HG02943 (cell line): ENCODE measurements at regions not wholly inside any gene's neighbourhood (a gene's known extent, or its start where the extent isn't known, plus 50 kb on each side); places are given as distances from the start of the nearest gene placed in this dataset.
"Not testable (repeated sequence)": the region's sequence is repeated elsewhere in the genome, so short reads cannot be mapped to it uniquely, and the experiment has no call there.

Experiments used
- ATAC-seq: cut with Tn5 transposase; IDR thresholded peaks from one replicate; pipeline ENCODE4 v1.9.1; 2021; ENCODE audit warnings: mild to moderate bottlenecking, low read depth, moderate library complexity; ENCODE audit not compliant: unreplicated experiment

DNA sequence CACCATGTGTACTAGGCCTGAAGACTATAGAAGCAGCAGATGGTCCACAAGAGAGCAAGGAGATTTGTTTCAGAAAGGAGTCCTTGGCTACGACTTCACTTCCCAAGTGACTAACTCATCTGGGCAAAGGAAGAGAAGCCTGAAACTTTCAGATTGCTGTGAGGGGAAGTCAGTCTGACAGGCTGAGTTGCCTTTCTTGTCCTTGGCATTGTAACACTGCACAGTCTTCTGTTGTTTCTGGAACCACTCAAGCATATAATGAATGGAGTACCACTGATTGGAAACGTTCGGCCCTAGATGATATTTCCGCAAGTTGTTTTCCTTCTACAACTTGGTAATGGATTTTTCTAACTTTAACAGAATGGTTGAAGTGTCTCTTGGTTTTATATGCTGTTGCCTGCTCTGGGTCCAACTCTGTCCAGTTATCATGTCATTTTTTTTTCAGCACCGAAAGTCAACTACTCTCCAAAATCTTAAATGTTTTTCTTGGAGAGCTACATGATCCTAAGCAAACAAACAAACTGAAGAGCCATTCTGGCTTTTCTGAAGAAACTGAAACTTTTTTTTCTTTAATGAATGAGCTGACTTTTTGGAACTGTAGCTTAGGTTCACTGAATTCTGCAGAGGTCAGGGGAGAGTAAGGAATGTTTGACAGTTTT, 685.7 kb downstream of the MECOM start:
- ATAC-seq: no peak

DNA sequence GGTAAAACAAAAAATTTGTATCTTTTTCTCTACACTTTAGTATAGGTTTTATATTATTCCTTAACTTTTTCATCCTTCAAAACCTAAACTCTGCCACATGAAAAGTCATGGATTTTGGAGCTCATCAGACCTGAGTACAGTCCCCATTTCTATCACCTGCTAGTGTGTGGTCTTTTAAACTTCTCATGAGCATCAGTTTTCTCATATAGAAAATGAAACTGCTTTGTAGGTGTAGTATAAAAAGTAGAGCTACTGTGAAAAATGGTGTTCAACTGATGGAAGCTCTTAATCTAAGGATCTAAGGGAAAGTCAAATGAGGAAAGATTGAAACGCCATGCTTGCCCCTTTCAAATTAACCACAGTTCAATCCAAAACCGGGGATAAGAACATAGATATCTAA, 686.5 kb downstream of the MECOM start:
- no peak for ATAC-seq

DNA sequence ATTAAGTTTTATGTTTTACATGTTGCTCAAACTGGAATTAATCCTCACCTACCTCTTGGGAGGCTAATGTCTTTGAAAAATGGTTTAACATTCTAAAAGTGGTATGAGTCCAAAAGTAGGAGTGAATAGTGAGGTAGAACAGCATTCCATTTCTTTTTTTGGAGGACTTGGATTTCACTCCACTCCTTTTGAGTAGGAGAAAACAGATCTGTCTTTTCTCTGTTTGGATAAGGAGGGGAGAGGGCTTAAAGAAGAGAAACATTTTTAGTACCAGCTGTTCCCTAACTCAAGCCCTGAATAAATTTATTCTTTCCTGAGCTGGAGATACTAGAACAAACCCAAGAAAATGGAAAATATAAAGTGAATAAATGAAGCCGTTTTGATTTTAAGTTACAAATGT, 687.9 kb downstream of the MECOM start:
- ATAC-seq: no peak

DNA sequence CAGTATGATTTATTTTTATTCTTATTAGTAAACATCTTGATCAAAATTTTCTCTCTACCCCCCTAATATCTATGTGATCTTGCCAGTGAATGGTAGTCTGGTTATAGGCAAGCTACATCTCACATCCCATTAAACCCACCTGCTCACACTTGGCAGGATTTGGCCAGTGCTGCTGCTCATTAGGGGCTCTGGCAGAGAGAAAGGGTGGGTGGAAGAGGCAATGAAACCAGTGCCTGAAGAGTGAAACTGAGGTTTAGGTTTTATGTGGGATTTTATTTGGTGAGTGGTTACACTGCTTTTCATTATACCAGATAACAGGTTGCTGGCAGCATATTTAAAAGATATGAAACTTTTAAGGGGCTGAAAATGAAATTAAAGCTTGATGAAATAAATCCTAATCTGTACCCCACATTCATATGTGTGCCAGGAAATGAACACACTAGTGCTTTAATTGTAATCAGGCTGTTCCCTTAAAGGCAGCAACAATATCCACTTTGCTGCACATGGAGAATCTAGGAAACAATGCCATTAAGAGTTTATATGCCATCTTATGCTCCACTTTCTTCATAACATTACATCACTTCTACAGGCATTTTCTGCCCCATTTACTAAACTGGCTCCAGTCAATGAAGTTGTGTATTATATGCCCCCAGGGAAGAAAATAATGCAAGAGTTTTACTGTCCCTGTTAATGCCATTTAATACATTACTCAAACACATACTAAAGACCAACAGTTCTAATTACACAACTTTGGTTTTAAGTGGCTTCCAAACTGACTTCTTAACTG, 688.7 kb downstream of the MECOM start:
- ATAC-seq: no peak

DNA sequence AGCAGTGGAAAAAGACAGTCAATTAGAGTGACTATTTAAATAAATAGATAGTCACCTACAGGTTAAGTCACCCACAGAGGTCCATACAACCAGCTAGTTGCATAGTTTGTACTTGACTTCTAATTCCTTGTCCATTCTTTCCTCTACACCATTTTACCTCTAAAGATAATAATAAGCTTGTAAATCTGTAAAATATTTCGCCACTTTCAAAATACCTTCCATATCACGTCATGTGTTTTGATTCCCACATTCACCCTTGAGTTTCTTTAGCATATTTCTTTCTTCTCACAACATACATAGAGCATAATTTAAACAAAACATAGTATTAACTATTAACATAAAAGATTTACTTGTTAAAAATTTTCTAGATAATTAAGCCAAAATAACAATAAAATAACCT, 689.6 kb downstream of the MECOM start:
- no peak for ATAC-seq

DNA sequence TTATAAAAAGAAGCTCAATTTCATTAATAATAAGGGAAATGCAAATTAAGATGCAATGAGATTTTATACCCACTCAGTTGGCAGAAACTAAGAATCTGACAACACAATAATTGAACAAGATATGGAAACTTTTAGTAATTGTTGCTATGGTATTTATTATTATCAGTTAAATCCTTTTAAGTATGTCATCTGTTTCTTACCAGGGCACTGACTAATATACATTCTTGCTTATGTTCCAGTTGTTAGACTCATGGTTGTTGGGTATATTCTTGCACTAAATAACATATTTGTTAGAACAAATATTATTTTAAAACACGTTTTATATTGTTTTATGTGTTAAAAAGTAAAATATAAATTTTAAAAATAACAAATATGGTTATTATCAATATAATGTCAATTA, 690.3 kb downstream of the MECOM start:
- no peak for ATAC-seq

DNA sequence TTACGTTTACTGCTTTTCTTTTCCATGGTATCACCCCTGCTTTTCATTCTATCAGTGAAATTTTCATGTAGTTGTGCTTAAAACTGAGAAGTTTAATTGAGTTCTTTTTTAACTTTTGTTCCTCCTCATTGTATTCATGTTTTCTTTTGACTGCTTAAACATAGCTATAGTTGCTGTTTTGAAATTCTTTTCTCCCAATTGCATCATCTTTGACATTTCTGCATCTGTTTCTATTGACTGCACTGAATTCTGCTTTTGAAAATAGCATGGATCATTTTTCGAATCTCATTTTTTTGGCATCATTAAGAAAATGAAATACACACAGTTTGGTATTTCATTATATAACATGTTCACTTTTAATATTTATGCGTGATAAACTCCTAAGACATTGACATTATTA, 694.9 kb downstream of the MECOM start:
- ATAC-seq: no peak

DNA sequence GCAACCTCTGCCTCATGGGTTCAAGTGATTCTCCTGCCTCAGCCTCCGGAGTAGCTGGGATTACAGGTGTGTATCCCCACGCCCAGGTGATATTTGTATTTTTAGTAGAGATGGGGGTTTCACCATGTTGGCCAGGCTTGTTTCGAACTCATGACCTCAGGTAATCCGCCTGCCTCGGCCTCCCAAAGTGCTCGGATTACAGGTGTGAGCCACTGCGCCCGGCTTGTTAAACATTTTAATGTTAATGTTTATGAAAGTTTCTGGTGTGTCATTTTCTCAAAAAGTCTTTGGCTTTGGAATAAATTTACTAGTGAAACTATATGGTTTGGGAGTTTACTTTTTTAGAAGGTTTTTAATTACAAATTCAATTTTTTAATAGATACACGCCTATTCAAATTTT, 698.8 kb downstream of the MECOM start:
- no peak for ATAC-seq

DNA sequence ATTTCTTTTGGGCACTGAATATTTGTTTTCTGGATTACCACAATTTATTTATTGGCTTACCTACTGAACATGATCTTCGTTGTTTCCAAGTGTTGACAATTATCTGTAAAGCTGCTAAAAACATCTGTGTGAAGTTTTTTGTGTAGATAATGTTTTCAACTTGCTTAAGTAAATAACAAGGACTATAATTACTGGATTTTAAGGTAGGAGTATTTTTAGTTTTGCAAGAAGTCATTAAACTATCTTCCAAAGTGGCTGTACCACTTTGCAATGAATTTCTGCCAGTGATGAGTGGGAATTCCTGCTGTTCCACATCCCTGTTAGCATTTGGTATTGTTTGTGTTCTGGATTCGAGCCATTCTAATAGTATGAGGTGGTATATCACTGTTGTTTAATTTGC, 702.2 kb downstream of the MECOM start:
- no peak for ATAC-seq

DNA sequence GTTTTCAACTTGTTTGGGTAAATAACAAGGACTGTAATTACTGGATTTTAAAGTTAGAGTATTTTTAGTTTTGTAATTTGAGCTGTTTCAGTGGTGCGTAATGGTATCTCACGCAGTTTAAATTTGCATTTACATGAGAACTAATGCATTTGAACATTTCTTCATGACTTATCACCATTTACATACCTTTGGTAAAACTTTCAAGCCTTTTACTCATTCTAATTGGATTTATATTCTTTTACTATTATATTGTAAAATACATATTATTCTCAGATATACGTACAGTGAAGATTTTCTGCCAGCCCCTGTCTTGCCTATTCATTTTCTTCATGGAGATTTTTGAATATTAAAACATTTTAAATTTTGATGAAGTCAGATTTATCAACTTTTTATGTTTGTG, 703.8 kb downstream of the MECOM start:
- no peak for ATAC-seq

DNA sequence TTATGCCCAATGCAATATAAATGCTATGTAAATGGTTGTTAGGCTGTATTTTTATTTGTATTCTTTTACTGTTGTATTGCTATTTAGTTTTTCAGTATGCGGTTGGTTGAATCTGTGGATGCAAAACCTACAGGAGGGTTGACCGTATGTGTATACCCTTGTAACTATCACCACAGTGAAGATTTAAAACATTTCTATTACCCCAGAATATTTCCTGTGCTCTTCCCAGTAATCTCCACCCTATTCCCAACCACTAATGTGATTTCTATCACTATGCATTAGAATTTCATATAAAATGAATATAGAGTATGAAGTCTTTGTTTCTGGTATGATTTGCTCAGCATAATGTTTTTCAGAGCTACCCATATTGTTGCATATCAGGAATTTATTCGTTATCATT, 705.0 kb downstream of the MECOM start:
- ATAC-seq: no peak

DNA sequence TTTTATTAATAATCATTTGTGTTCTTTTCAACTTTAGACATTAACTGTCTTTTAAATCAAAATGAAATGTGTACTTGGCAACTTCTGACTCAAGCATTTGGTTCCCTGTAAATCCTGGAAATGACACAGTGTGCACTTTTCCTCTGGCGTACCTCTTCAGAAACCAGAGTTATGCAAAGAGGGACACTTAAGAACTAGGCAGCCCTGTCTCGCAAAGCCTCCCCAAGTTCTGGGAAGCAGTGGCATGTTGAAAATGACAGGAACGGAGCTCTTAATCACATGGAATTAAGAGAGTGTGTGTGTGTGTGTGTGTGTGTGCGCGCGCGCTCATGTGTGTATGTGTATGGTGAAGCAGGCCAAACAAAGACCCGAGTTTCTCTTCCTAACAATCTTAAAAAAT, 707.4 kb downstream of the MECOM start:
- ATAC-seq: no peak

DNA sequence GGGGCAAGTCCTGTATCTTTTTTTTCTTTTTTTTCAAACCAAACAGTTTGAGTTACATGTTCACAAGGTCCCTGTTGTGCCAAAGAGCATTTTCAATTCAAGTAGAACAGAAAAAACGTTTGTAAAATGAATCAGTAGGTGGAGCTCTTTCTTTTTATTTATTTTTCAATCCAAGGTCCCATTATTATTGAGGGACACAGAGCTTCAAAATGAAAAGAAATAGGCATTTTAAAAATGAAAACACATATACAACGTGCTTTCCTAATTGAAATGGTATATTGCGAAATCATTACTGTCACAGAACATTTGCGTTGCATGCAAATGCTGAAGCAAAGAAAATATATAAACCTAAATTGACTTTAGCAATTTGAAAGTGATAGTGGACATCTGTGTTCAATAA, 711.0 kb downstream of the MECOM start:
- no peak for ATAC-seq

DNA sequence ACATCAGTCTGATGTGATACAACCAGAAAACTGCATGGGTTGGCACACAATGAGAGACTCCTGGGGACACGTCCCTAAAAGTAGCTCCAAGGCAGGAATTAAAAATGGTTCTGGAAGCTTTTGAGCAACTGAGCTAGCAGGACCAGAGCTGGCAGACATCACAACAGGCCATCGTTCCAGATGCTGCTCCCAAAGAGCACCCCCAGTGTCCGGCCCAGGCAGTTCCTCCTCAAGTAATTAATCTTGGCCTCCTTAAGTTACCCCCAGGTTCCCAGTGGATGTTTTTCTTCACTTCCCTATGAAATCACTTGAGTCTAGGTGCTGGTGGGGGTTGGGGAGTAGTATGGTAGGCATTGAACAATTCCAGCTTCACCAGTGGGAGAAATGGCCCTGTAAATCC, 711.6 kb downstream of the MECOM start:
- ATAC-seq: no peak

DNA sequence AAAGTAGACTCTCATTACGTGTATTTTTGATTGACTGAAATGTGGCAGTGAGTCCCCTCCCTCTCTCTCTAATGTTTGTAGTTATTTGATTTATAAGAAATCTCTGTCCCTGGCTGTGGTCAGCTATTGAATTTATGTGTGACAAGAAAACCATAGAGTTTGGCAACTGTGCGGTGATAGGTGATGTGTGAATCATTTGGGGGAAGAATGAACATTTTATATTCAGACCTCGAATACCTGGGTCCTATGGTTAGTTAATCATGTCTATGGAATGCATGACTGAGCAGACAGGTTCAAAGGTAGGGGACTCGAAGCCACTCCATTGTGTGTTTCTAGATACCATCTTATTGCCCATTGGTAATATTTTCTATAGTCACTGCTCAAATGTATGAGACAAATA, 712.1 kb downstream of the MECOM start:
- no peak for ATAC-seq

DNA sequence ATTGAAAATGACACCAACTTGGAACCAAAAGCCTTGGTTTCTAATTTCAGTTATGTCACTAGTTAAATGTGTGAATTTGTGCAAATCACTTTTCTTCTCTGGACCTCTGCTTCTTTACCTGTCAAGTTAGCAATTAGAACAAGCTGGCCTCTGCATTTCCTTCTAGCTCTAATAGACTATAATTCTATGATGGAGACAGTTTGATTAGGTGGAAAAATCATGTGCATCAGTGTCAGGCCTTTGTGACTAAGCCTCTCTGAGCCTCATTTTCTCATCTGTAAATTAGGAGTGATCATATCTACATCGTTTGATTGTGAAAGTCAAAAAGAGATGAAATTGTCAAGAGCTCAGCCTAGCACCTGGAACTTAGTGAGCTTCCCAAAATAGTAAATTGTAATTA, 712.9 kb downstream of the MECOM start:
- ATAC-seq: no peak

DNA sequence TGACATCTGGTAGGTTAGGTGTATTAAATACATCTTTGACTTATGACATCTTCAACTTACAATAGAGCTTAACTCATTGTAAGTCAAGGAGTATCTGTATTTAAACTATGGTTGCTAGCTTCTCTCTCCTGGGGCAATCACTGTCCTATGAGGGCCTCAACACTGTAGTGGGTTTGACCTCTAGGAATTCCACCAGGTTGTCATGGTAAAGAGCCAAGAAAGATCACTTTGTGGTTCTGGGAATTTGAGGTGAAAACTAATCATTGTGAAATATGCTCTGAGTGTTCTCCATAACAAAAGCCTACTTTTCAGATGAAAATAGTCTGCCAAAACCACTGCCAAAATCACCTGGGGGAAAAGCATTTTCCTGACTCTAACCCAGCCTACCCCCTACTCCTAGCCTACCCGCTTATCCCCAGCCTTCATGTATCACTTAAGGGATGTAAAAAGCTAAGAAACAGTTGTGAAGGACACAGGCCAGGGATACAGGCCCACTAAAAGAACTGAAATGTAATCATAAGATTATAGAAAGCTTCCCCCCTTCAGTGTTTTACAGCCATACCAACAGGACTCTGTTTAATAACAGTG, 723.8 kb downstream of the MECOM start:
- ATAC-seq: no peak

DNA sequence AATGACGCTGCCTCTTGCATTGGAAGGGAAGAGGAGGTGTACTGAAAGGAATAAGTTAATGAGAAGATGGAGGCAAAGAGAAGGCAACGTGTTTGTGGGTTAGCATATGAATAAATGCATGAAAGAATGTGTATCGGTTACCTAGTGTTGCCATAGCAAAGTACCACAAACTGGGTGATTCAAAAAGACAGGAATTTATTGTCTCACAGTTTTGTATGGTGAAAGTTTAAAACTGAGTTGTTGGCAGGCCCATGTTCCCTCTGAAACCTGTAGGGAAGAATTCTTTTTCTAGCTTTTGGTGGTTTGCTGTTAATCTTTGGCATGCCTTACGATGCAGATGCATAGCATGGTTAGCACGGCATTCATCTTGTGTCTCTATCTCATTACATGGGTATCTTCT, 729.9 kb downstream of the MECOM start:
- ATAC-seq: no peak

DNA sequence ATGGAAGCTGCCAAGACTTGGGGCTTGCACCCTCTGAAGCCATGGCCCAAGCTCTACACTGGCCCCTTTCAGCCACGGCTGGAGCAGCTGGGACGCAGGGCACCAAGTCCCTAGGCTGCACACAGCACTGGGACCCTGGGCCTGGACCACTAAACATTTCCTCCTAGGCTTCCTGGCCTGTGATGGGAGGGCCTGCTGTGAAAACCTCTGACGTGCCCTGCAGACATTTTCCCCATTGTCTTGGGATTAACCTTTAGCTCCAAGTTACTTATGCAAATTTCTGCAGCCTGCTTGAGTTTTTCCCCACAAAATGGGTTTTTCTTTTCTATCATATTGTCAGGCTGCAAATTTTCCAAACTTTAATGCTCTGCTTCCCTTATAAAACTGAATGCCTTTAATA, 733.5 kb downstream of the MECOM start:
- not testable (repeated sequence) for ATAC-seq

DNA sequence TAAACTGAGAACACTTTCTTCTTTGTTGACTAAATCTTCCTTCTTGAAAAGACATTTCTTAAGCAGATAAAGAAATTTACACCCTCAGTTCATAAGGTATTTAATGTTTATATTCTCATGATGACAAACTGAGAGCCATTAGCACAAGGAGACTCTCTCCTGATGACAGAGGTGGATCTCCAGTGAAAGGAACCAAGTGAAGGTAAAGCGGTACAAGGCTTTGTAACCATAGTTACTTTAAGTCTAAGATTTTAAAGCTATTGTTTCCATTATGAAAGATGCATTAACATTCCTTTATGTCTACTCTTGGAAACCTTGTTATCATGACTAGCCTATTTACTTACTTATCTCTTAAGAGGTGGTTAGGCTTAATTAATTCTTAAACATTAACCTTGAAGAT, 737.1 kb downstream of the MECOM start:
- no peak for ATAC-seq

DNA sequence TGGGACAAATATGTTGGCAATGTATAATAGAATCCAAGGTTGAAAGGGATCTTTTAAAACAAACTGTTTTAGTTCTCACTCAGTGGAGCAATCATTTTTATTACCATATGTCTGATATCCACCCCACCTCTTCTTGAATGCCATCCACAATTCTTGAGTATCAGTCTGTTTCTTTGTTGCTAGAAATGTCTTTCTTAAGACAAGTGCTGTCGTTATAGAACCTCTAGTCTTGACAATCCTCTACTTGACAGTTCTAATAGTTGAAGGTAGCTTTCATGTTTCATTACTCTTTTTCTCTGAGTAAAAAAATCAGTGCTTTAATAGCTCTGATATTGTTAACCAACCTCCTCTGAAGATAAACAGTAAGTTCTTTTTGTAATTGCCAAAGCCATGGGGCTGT, 737.9 kb downstream of the MECOM start:
- no peak for ATAC-seq

DNA sequence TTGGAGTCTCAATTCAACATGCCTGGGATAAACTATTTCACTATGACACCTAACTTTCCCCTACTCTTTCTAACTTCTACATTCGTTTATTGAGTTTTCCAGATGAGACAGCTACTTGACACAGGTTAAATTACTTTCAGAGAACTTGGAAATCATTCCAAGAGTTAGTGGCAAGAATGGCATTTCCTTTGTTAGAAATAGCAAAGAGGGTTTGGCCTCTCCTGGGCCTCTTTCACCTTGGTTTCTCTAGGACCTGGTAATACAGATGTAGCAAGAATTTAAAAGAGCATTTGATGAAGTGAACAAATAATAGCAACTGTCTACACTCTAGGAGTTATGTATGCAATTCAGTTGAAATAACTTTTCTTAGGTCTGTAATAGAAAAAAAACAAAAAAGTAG, 748.9 kb downstream of the MECOM start:
- no peak for ATAC-seq
